GM18517 (cell line): ENCODE measurements at regions not wholly inside any gene's neighbourhood (a gene's known extent, or its start where the extent isn't known, plus 50 kb on each side); places are given as distances from the start of the nearest gene placed in this dataset.

Experiments used
- ATAC-seq: cut with Tn5 transposase; IDR thresholded peaks from one replicate; pipeline ENCODE4 v1.9.1; 2021; ENCODE audit warnings: mild to moderate bottlenecking, moderate library complexity; ENCODE audit not compliant: unreplicated experiment

DNA sequence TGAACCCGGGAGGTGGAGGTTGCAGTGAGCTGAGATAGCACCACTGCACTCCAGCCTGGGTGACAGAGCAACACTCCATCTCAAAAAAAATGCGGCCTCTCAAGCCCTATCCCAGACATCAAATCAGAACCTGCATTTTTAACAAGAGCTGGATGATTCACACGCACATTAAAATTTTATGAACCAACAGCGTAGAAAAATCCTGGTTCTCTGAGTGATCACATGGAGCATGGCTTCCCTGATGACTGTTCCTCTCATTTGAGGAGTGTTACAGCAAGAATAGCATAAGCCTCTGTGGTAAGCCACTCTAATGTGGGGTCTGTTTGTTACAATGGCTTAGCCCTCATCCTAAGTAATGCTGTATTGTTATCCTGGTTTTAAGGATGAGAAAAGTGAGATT is 163.6 kb downstream of the BRMS1L start:
- ATAC-seq, result no peak

DNA sequence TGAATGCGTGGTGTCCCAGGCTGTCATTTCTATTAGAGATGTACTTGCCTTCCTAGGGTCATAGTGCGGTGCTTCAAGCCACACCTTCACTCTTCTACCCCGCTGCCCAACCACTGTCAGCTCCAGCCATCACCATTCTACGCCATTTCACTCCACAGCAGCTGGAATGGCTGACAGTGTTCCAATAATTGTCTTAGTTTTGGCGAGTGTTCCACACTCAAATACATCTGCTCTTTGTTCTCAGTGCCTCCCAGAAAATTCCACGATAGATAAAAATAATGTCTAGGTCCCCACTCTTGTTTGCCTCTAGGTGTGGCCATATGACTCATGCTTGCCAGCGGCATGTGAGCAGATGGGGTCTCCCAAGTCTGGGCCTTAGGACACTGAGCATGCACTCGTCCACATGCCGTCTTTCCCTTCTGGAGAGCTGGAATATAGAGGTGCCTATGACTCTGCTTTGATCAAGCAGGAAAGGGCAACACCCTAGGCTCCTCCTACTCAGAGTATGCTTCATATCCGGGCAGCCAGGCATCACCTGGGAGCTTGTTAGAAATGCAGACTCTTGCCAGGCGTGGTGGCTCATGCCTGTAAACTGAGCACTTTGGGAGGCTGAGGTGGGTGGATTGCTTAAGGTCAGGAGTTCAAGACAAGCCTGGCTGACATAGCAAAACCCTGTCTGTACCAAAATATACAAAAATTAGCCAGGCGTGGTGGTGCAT is 163.0 kb downstream of the BRMS1L start:
- ATAC-seq, result no peak

DNA sequence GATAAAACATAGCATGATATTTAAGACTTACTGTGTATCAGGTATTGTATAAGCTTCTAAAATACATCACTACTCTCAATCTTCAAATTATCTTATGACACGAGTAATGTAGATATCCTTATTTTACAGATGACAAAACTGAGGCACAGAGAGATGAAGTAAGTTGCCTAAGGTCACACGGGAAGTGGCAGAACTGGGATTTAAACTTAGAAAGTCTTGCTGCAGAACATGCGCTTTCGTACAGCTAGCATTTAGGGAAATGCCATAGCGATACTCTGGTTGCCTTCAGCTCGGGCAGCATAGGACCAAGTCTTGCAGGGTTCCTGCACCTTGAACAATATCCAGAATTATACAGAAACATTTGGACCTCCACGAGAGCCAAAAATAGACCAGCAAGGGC is 162.4 kb downstream of the BRMS1L start:
- no peak for ATAC-seq

GRCh38 chr14:35987731-35988130 is 161.6 kb downstream of the BRMS1L start:
- ATAC-seq, result no peak

DNA sequence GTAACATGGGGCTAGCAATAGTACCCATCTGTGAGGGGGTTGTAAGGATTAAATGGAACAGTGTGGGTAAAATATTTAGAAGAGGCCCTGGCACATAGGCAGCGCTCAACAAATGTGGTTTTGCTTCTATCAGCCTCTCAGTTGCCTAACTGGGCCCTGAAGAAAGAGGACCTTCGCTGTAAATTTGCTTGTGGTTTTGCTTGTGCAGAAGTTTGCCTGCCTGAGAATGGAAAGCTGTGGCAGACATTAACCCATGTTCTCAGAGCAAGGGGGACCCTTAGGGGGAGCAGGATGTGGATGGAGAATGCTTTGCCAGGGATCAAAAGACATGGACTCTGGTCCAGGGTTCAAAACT is 160.1 kb downstream of the BRMS1L start:
- ATAC-seq, result peak; percentile 48

DNA sequence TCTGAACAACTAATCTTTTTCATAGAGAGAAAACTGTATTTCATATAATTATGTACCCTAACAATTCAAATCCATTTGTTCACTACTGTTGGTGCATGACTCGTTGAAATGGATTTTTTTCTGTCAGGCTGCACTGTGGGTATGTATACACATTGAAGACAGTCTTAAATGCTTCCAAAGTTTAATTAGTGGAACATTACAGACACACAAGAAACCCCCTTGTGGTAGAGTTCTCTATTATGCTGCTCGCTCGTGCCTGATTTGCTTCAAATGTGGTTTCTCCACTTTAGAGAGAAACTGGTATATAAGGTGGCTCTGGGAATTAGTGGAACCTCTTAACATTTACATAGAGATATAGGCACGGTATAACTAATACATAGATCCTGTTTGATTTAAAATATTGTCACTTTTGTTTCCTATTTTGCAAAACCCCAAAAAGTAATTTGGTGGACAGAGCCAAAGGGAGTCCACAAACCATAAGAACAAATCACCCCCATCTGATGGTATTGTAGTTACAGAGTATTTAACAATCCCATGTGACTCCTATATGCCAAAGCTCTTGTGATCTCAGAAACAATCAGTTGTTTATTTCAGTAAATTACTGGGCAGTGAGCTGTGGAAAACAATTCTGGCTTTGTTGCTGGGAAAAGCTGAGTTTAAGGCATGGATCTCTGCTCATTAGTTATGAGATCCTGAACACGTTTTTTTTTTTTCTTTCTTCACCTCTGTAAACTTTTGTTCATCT is 159.5 kb downstream of the BRMS1L start:
- no peak for ATAC-seq

- no peak for ATAC-seq
Measured at GRCh38 chr14:35979531-35979930, 153.4 kb downstream of the BRMS1L start.

- ATAC-seq, result no peak
Measured at GRCh38 chr14:35978561-35978960, 152.4 kb downstream of the BRMS1L start.

GRCh38 chr14:35975814-35976213 is 149.7 kb downstream of the BRMS1L start:
- no peak for ATAC-seq

DNA sequence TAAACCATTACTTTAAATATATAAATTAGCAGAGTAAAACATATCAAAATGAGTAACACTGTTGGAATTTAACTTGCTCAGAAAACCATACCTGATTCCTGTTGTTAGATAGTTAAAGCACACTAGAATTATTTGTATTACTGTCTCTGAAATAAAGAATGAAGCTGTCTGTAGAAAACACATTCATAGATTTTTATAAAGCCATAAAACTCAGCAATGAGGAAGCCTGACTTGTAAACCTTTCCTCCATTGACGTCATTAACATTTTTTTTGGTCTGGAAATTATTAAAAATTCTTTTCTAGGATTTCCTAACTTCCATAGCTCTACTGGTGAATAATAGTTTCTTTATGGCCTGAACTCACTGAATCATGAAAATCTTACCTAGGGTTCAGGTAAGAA is 147.6 kb downstream of the BRMS1L start:
- ATAC-seq, result no peak

DNA sequence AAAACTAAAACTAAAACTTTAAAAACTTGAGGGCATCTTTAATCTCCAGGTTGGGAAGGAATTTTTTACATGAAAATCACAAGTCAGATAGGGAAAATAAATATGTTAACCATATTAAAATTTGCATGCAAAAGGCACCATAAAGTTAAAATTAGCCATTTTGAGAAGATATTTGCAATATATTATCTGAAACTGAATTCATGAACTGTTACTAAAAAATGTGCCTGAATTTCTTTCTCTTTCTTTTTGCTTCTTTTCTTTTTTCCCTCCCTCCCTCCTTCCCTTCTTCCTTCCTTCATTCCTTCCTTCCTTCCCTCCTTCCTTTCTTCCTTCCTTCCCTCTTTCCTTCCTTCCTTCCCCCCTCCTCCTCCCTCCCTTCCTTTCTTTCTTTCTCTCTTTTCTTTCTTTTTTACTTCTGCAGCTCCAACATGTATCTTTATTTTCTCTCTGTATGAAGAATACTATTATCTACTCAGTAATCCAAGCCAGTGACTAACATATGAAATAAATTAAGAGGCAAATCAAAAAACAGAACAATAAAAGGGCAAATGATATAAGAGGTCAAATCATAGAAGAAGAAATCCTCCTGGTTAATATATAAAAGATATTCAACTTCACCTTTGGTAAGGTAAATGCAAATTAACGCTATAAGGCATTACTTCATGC is 146.0 kb downstream of the BRMS1L start:
- ATAC-seq, result no peak

DNA sequence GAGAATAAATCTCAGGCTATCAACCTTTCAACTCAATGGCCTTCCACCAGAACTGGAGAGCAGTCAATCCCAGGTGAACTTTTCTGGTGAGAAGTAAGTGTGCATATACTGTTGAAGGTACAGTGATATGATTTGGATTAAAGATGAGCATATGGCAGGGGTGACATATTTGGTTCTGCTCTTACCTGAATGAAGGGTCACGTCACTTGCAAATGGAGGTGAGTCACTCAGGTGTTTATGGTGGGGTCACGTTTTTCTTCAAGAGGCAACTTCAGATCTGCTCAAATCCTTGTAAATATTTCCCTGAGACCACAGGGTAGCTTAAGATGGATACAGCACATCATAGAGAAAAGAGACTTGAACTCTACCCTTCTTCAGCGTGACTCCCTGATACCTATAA is 143.2 kb downstream of the BRMS1L start:
- ATAC-seq, result no peak

- ATAC-seq, result no peak
Measured at GRCh38 chr14:35965400-35965799, 139.3 kb downstream of the BRMS1L start.

- ATAC-seq, result no peak
Measured at GRCh38 chr14:35964697-35965286, 138.7 kb downstream of the BRMS1L start.

DNA sequence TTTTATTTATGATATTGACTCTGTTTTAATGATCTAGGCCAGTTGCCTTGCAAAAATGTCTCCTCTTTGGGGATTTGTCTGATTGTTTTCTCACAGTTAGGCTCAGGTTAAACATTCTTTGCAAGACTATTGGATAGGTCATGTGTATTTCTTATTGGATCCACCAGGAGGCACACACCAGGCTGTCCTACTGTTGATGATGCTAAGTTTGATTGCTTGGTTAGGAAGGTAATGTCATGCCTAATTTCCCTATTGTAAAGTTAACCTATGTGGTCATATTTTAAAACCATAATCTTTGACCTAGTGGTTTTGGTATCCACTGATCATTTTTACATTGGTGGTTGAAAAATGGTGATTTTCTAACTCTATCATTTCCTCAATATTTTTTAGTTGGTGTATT is 137.1 kb downstream of the BRMS1L start:
- ATAC-seq, result no peak

- ATAC-seq, result no peak
Measured at GRCh38 chr14:35961697-35962274, 135.6 kb downstream of the BRMS1L start.

- no peak for ATAC-seq
Measured at GRCh38 chr14:35959835-35960234, 133.7 kb downstream of the BRMS1L start.

DNA sequence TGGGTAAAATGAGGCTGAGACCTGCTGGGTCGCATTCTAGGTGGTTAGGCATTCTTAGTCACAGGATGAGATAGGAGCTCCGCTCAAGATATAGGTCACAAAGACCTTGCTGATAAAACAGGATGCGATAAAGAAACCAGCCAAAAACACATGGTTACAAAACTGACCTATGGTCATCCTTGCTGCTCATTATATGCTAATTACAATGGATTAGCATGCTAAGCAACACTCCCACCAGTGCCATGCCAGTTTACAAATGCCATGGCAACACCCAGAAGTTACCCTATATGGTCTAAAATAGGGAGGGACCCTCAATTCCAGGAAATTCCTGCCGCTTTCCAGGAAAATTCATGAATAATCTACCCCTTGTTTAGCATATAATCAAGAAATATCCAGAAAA is 132.4 kb downstream of the BRMS1L start:
- no peak for ATAC-seq

GRCh38 chr14:35956376-35957085 is 130.4 kb downstream of the BRMS1L start:
- ATAC-seq, result no peak

- no peak for ATAC-seq
Measured at GRCh38 chr14:35952584-35952983, 126.4 kb downstream of the BRMS1L start.
